SKM-1 (cell line): ENCODE measurements at regions not wholly inside any gene's neighbourhood (a gene's known extent, or its start where the extent isn't known, plus 50 kb on each side); places are given as distances from the start of the nearest gene placed in this dataset.
"Not testable (repeated sequence)": the region's sequence is repeated elsewhere in the genome, so short reads cannot be mapped to it uniquely, and the experiment has no call there.

ENCODE experiments used
- DNase-seq: peaks from one replicate; lab custom pipeline; 2025; ENCODE audit not compliant: unreplicated experiment; lab: John Stamatoyannopoulos, UW

GRCh38 chr1:109857702-109858101, 52.9 kb upstream of the CSF1 start:
- DNase-seq = not testable (repeated sequence)

DNA sequence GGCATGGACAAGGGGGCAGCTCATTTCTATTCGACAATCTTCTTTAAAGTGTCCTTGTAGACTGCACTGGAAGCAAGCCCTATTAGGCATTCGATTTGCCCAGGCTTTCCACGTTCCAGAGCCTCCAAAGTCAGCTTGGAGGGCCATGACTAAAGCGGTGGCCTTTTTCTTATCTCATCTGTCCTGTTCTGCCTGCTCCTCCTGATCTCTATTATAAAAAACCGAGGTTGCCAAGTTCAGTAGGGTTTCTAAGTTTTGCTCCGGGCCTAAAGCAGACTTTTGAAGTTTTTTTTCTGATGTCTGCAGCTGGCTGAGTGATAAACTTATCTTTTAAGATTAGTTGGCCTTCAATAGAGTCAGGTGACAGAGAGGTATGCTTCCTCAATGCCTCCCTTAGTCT, 54.7 kb upstream of the CSF1 start:
- not testable (repeated sequence) for DNase-seq

DNA sequence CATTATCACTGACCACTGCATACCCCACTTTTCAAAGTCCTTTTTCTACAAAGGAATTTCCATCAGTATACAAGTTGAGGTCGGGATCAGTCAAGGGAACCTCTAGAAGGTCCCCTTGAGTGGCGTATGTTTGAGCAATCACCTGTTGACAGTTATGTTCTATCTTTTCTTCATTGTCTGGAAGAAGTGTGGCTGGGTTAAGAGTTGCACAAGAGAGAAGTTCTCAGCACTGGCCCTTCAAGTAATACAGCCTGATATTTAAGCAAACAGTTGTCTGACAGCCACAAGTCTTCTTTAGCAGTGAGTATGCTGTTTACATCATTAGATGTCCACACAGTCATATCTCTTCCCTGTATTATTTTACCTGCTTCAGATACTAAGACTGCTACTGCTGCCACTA, 56.7 kb upstream of the CSF1 start:
- DNase-seq = peak; percentile 17

- not testable (repeated sequence) for DNase-seq
Measured at GRCh38 chr1:109852221-109853015, 58.2 kb upstream of the CSF1 start.

GRCh38 chr1:109850827-109851226, 59.8 kb upstream of the CSF1 start:
- DNase-seq = no peak

DNA sequence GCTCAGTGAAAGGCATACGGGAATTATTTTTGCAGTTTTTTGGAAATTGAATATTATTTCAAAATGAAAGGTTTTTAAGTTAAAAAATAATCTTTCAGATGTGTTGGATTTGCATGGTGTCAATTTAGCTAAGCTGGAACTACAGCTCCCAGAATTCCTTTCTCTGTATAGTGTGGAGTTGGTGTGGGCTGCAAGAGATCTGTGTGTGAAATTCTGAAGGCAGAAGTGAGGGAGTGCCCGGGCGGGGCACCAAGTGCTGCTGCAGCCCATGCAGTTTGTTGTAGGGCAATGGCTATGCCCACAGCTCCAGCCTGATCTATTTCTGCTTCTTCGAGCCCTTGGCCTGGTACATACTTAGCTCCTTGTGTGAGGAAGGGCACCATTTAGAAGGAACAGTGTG, 60.5 kb upstream of the CSF1 start:
- no peak for DNase-seq

- no peak for DNase-seq
Measured at GRCh38 chr1:109849655-109850054, 61.0 kb upstream of the CSF1 start.

- DNase-seq = no peak
Measured at GRCh38 chr1:109847251-109847650, 63.4 kb upstream of the CSF1 start.

- DNase-seq = no peak
Measured at GRCh38 chr1:109846846-109847245, 63.8 kb upstream of the CSF1 start.

DNA sequence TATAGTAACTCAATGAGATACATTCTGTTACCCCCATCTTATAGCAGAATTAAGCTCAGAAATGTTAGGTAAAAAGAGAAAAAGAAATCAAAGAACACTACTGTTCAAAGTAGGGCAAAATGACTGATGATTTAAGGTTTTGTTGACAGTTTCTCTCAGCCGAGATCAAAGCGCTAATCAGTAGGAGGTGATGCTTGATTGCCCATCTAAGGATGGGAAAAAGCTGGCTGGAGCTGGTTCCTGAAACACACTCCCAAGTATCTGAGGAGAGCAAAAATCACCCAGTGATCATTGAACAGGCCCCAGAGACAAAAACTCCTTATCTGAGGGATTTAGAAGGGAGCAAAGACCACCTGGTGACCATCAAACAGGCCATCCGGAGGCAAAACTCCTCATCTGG, 64.5 kb upstream of the CSF1 start:
- DNase-seq = no peak

DNA sequence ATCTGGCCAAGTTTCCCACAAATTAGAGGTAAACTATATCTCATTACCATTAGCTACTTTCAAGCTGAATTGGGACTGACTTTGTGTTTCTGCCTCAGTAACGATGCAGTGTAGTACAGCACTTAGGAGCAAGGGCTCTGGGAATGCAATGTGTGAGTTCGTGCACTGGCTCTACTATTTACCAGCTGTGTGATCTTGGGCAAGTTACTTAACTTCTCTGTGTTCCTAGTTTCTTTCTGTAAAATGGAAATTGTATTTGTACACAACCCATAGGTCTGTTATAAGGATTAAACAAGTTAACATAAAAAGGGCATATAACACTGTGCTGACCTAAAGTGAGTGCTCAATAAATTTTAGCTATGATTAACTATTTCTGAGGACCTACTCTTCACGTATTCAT, 65.0 kb upstream of the CSF1 start:
- DNase-seq = no peak

DNA sequence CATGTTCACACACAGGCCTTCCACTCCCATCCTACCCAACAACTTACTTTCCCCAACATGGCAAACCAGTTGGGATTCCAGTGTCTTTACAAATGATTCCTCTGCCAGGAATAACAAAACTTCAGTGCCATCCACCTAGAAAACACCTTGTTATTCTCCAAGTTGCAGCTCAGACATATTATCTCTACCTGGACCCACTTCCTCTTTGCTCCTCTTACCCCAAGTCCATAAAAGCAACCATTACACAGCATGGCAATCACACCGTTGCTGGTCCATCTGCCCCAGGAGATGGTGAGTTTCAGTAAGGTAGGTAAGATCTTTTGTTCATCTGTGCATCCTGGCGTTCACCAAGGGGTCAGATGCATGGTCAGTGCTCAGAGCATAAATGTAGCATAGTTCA, 66.0 kb upstream of the CSF1 start:
- no peak for DNase-seq

GRCh38 chr1:109840011-109840629, 70.5 kb upstream of the CSF1 start:
- no peak for DNase-seq

GRCh38 chr1:109839276-109839675, 71.4 kb upstream of the CSF1 start:
- DNase-seq = not testable (repeated sequence)

GRCh38 chr1:109838838-109839240, 71.8 kb upstream of the CSF1 start:
- DNase-seq = no peak

- no peak for DNase-seq
Measured at GRCh38 chr1:109837852-109838570, 72.6 kb upstream of the CSF1 start.

DNA sequence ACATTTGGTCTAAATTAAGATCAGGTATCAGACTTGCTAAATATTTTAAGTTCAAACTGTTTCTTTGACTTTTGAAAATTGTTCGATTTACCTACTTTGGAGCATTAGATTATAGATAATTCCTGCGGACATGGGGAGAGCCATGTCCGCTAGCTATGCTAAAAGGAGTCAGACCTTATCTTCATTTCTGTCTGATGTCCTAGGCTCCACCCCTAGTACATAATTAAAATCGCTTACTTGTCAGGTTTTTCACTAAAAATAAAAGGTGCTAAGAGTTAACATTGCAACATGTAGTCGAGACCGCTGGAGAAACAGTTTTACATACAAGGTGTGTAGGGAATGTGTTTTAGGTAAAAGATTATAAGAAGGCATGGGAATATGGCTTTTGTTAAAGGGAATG, 71.9 kb upstream of the EPS8L3 start:
- not testable (repeated sequence) for DNase-seq

- no peak for DNase-seq
Measured at GRCh38 chr1:109834951-109835350, 71.2 kb upstream of the EPS8L3 start.

GRCh38 chr1:109832945-109833344, 69.2 kb upstream of the EPS8L3 start:
- DNase-seq = no peak

DNA sequence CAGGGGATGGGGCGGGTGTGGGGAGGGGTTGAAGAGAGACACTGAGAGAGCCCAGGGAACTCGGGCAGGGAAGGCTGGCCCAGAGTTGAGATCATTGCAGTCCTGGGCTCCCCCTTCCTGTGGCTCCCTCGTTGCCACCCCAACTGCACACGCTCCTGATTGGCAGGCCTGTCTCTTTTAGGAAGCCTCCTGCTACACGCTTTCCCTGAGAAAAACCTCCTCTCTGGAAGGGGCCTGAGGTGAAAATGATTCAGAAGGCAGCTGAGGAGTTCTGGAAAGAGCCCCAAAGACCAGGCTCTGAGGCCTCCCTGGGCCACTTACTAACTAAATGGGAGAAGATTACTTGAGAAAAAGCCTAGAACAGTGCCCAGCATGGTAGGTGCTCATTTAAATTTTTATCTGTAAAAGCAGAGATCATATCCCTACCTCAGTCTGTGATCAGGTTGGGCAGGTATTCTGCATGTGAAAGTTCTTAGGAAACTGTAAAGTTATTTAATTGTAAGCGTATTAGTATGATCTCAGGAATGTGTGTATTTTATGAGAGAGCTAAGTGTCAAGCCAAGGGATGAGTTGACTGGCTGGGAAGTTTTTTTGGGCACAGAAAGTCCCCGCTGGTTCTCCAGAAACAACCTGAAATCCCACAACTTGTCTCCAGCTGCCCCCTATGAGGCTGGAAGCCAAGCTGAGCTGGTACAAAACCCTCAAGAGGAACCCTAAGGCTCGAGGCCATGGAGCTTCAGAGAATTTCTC, 65.2 kb upstream of the EPS8L3 start:
- DNase-seq = no peak

- DNase-seq = no peak
Measured at GRCh38 chr1:109827986-109828385, 64.3 kb upstream of the EPS8L3 start.
